Stomach (tissue), 8 donors: ENCODE measurements at regions not wholly inside any gene's neighbourhood (a gene's known extent, or its start where the extent isn't known, plus 50 kb on each side); places are given as distances from the start of the nearest gene placed in this dataset.

Experiments used
- DNase-seq, 2 donors: peaks; one replicate each; pipeline versions ENCODE4 v3.0.0 to v3.0.0-alpha.2; 2013 to 2019
- H3K27ac ChIP-seq, 5 donors: fragments of 200-600 bp in 4 of 5; sonication (generic) in 4 of 5; one replicate each; pipeline ENCODE4 v1.5.1; 2013 to 2019; ENCODE audit warnings: mild to moderate bottlenecking in 1 of 5, moderate library complexity in 1 of 5
- H3K27me3 ChIP-seq, 3 donors: fragments of 200-600 bp; sonication (generic); one replicate each; pipeline ENCODE4 v1.5.1; 2017 to 2019; ENCODE audit warnings: mixed run types in 1 of 3
- H3K36me3 ChIP-seq, 4 donors: fragments of 200-600 bp; sonication (generic); 1 replicate in 3 of 4; 2 replicates in 1 of 4; pipeline ENCODE4 v1.5.1; 2016 to 2019
- H3K4me1 ChIP-seq, 4 donors: fragments of 200-600 bp; sonication (generic); one replicate each; pipeline ENCODE4 v1.5.1; 2016 to 2019
- H3K4me3 ChIP-seq, 4 donors: fragments of 200-600 bp; sonication (generic) in 3 of 4; one replicate each; pipeline ENCODE4 v1.5.1; 2016 to 2019; ENCODE audit warnings: mild to moderate bottlenecking in 1 of 4
- H3K9me3 ChIP-seq, 4 donors: fragments of 200-600 bp; sonication (generic); one replicate each; pipeline ENCODE4 v1.5.1; 2016 to 2019
- EP300 ChIP-seq: sonication (generic); formaldehyde crosslinking; IDR thresholded peaks from one replicate; pipeline ENCODE4 v1.6.1; 2017; ENCODE audit warnings: antibody characterized with exemption
- POLR2A ChIP-seq, 4 donors: fragments of 450-650 bp; IDR thresholded peaks; one replicate each; pipeline ENCODE4 v1.6.1; 2016; ENCODE audit warnings: antibody characterized with exemption in 4 of 4, control low read depth in 2 of 4, mild to moderate bottlenecking in 1 of 4, moderate library complexity in 1 of 4
- POLR2AphosphoS5 ChIP-seq, 3 donors: sonication (generic); formaldehyde crosslinking; IDR thresholded peaks; one replicate each; pipeline ENCODE4 v1.6.1; 2016; ENCODE audit warnings: antibody characterized with exemption in 3 of 3
- WGBS, 5 donors: extraction: QIAGEN DNeasy Blood & Tissue Kit in 3 of 5; methylation state at CpG; one replicate each; pipeline versions ENCODE4 v1.1.5 to v1.1.7; 2013 to 2018; 5-methylcytosine and 5-hydroxymethylcytosine counted together
- intact Hi-C: fragments of 100-400 bp; cut with DNase I; formaldehyde crosslinking; loops from one replicate; pipeline ENCODE4 v1.15.1; 2023; ENCODE audit warnings: low total_unique reads
- TF ChIP-seq, protein P1 (sequence below), 7 experiments: fragments of 450-650 bp in 4 of 7; fragments of 200-600 bp in 3 of 7; sonication (generic) in 3 of 7; IDR thresholded peaks; one replicate each; pipeline ENCODE4 v1.5.1; 2016 to 2019; ENCODE audit warnings: antibody characterized with exemption in 7 of 7, control low read depth in 2 of 7, mild to moderate bottlenecking in 1 of 7
- donor health status: healthy with polysubstance abuse.
- donor health status: Bipolar disorder and iron deficiency.
- donor health status: healthy.

DNA sequence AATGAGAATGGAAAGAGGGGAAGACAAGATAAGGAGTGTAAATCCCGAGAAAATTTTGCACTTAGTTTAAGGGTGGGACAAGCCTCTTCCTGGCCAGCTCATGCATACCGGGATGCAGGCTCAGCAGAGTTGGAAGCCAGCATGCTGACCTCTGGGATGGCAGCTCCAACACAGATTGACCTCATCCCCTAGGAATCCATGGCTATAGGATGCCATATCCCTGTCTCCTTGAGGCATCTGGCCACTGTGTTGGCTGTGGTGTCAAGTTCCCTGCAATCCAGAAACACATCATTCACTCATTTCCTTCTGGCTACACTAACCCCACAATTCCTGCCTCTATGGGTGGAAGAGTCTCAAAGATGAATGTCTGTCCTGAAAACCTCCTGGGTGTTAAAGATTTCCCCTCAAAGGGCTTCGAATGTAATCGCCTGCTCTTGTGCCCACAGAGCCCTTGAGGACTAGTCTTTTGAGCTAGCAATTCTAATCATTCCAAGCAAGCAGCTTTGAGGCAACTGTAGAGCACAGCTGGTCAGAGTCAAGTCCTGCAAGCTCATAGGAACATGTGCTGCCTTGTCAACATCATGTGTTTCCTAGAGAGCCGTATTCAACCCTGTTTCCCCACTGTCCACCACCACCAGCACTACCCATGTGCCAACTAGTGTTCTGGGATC is 141.4 kb downstream of the PMP22 start:
- no peak for DNase-seq
- H3K4me3 ChIP-seq = no peak overlapping the region
- H3K27ac ChIP-seq = no peak overlapping the region
- no peaks in the 10 kb centered on the region for H3K27me3 ChIP-seq
- intact Hi-C loops = no loop called here
- TF ChIP-seq POLR2A (IDR thresholded peaks at IDR 0.05) = no peak
- TF ChIP-seq POLR2AphosphoS5 (IDR thresholded peaks at IDR 0.05) = no peak
- TF ChIP-seq, protein P1, sequence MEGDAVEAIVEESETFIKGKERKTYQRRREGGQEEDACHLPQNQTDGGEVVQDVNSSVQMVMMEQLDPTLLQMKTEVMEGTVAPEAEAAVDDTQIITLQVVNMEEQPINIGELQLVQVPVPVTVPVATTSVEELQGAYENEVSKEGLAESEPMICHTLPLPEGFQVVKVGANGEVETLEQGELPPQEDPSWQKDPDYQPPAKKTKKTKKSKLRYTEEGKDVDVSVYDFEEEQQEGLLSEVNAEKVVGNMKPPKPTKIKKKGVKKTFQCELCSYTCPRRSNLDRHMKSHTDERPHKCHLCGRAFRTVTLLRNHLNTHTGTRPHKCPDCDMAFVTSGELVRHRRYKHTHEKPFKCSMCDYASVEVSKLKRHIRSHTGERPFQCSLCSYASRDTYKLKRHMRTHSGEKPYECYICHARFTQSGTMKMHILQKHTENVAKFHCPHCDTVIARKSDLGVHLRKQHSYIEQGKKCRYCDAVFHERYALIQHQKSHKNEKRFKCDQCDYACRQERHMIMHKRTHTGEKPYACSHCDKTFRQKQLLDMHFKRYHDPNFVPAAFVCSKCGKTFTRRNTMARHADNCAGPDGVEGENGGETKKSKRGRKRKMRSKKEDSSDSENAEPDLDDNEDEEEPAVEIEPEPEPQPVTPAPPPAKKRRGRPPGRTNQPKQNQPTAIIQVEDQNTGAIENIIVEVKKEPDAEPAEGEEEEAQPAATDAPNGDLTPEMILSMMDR (IDR thresholded peaks at IDR 0.05) = no peak
- no peak for TF ChIP-seq EP300
- no peaks in the 10 kb centered on the region for H3K9me3 ChIP-seq
- no peaks in the 10 kb centered on the region for H3K36me3 ChIP-seq
- 69 to 78% (median 74%) methylated on average over 5 of the region's 5 CpGs for WGBS, 5 donors
- peaks cover 0 to 5% (median 0%) of the 10 kb centered on the region in 4 donors for H3K4me1 ChIP-seq

DNA sequence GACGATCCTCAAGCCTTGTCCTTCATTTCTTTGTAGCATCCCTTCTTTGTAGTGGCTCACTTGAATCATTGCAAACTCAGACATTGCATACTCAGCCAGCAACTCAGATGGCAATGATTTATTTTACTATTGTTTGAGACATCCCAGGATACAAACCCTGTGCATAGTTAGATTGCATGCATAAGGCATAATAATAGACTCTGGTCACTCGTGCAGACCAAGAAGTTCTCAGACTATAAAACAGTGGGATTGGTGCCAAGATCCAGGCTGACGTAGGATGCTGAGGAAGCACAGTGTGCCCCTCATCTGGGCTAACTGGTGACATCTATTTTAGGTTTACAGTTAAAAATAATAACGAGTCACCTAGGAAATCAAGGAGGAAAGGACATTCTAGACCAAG is 142.3 kb downstream of the PMP22 start:
- no peaks in the 10 kb centered on the region for H3K9me3 ChIP-seq
- no peak for DNase-seq
- no peaks in the 10 kb centered on the region for H3K27me3 ChIP-seq
- no peak overlapping the region for H3K27ac ChIP-seq
- no peaks in the 10 kb centered on the region for H3K36me3 ChIP-seq
- TF ChIP-seq POLR2A (IDR thresholded peaks at IDR 0.05) (no peak), EP300 (no peak), POLR2AphosphoS5 (IDR thresholded peaks at IDR 0.05) (no peak)
- TF ChIP-seq, protein P1 (IDR thresholded peaks at IDR 0.05) = no peak
- H3K4me1 ChIP-seq = peaks cover 0 to 5% (median 0%) of the 10 kb centered on the region in 4 donors
- intact Hi-C loops = no loop called here
- H3K4me3 ChIP-seq = no peak overlapping the region
- 64 to 75% (median 71%) methylated on average over 4 of the region's 4 CpGs for WGBS, 5 donors

DNA sequence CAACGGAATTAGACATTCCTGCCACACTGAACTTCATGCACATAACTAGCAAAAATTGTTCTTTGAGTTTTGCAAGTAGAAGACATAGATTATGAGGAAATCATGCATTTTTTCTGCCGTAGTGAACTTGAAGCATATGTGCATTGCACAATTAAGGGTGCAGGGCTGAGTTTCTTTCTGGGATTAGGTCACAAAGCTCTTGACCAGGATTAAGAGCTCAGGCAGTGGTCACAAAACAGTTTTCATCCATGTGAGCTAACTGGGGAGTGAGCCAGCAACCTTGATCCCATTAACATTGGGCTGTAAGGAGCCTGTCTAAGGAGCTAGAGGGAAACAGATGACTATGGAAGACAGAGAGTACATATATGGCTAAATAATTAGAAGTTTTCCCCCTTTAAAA is 143.7 kb downstream of the PMP22 start:
- Histone ChIP-seq H3K27ac (no peak overlapping the region), H3K27me3 (no peaks in the 10 kb centered on the region), H3K36me3 (no peaks in the 10 kb centered on the region), H3K4me3 (no peak overlapping the region), H3K4me1 (peaks cover 0 to 5% (median 0%) of the 10 kb centered on the region in 4 donors), H3K9me3 (peaks cover 0 to 5% (median 1%) of the 10 kb centered on the region in 4 donors)
- WGBS, 5 donors = 30 to 50% (median 42%) methylated on average over 2 of the region's 2 CpGs
- no peak for DNase-seq
- TF ChIP-seq EP300 (no peak), POLR2AphosphoS5 (IDR thresholded peaks at IDR 0.05) (no peak), POLR2A (IDR thresholded peaks at IDR 0.05) (no peak)
- TF ChIP-seq, protein P1 (IDR thresholded peaks at IDR 0.05) = no peak
- intact Hi-C loops = no loop called here

DNA sequence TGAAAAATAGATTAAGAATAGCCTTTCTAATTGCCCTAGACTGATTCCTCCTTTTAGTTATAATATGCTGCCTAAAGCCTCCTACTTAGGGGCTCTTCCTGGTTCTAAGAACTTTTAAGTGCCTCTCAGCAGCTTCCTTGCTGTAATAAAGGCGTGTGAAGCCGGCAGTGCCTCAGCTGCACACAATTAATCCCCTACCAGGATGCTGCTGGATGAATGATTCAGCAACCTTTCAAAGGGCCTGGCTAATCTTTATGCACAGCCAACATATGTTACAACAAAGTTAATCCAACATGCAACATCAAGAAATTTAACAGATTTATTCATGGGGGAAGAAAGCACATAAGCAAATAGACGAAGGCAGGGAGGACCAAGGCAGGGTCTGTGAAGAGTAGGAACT is 145.2 kb downstream of the PMP22 start:
- WGBS, 5 donors = 40 to 60% (median 46%) methylated on average over 3 of the region's 3 CpGs
- Histone ChIP-seq H3K27me3 (no peaks in the 10 kb centered on the region), H3K27ac (no peak overlapping the region), H3K9me3 (peaks cover 0 to 11% (median 4%) of the 10 kb centered on the region in 4 donors), H3K4me3 (no peak overlapping the region), H3K4me1 (peaks cover 0 to 5% (median 0%) of the 10 kb centered on the region in 4 donors), H3K36me3 (no peaks in the 10 kb centered on the region)
- TF ChIP-seq POLR2AphosphoS5 (IDR thresholded peaks at IDR 0.05) (no peak), EP300 (no peak), POLR2A (IDR thresholded peaks at IDR 0.05) (no peak)
- TF ChIP-seq, protein P1 (IDR thresholded peaks at IDR 0.05) = no peak
- intact Hi-C loops = no loop called here
- peak in 1 of 2 donors; percentile 30 for DNase-seq
